HuH-7.5 (cell line): ENCODE measurements at regions not wholly inside any gene's neighbourhood (a gene's known extent, or its start where the extent isn't known, plus 50 kb on each side); places are given as distances from the start of the nearest gene placed in this dataset.

Experiments used
- DNase-seq: peaks from one replicate; pipeline ENCODE4 v3.0.0; 2011; ENCODE audit warnings: low spot score

GRCh38 chr4:54545663-54546424 lies 111.9 kb upstream of the KIT start:
- DNase-seq: no peak

GRCh38 chr4:54547299-54548097 lies 110.3 kb upstream of the KIT start:
- no peak for DNase-seq

- no peak for DNase-seq
These were observed 109.6 kb upstream of the KIT start for GRCh38 chr4:54548098-54548620.

GRCh38 chr4:54548831-54549460 lies 108.8 kb upstream of the KIT start:
- no peak for DNase-seq

GRCh38 chr4:54550395-54551171 lies 107.2 kb upstream of the KIT start:
- no peak for DNase-seq

- no peak for DNase-seq
These were observed 104.8 kb upstream of the KIT start for GRCh38 chr4:54553001-54553400.

- no peak for DNase-seq
These were observed 103.3 kb upstream of the KIT start for GRCh38 chr4:54554339-54554990.

GRCh38 chr4:54556051-54556450 lies 101.7 kb upstream of the KIT start:
- DNase-seq: no peak

GRCh38 chr4:54556587-54556986 lies 101.2 kb upstream of the KIT start:
- no peak for DNase-seq

- DNase-seq: no peak
These were observed 98.7 kb upstream of the KIT start for GRCh38 chr4:54558889-54559677.

GRCh38 chr4:54560513-54560912 lies 97.2 kb upstream of the KIT start:
- no peak for DNase-seq

- no peak for DNase-seq
These were observed 95.8 kb upstream of the KIT start for GRCh38 chr4:54561940-54562339.

GRCh38 chr4:54566608-54567007 lies 91.1 kb upstream of the KIT start:
- no peak for DNase-seq

- no peak for DNase-seq
These were observed 90.4 kb upstream of the KIT start for GRCh38 chr4:54567327-54567726.

- DNase-seq: no peak
These were observed 89.6 kb upstream of the KIT start for GRCh38 chr4:54568184-54568583.

- no peak for DNase-seq
These were observed 86.9 kb upstream of the KIT start for GRCh38 chr4:54570822-54571221.

GRCh38 chr4:54571293-54572151 lies 86.2 kb upstream of the KIT start:
- no peak for DNase-seq

GRCh38 chr4:54572152-54572542 lies 85.6 kb upstream of the KIT start:
- no peak for DNase-seq

GRCh38 chr4:54574500-54574899 lies 83.3 kb upstream of the KIT start:
- DNase-seq: no peak

GRCh38 chr4:54575919-54576318 lies 81.8 kb upstream of the KIT start:
- no peak for DNase-seq
